Upper lobe of right lung (tissue), 1 donor: ENCODE measurements at regions not wholly inside any gene's neighbourhood (a gene's known extent, or its start where the extent isn't known, plus 50 kb on each side); places are given as distances from the start of the nearest gene placed in this dataset.

Experiments
- ATAC-seq: fragments of 200-7000 bp; cut with Tn5 transposase; one replicate; pipeline ENCODE4 v1.9.1; 2020; ENCODE audit warnings: mild to moderate bottlenecking, moderate library complexity
- DNase-seq: peaks from one replicate; pipeline ENCODE4 v3.0.0-alpha.2; 2020
- H3K27ac ChIP-seq: fragments of 200-600 bp; one replicate; pipeline ENCODE4 v1.8.0; 2022
- H3K27me3 ChIP-seq: fragments of 200-600 bp; one replicate; pipeline ENCODE4 v1.8.0; 2022; ENCODE audit warnings: mild to moderate bottlenecking
- H3K36me3 ChIP-seq: fragments of 200-600 bp; one replicate; pipeline ENCODE4 v1.8.0; 2022
- H3K4me1 ChIP-seq: fragments of 200-600 bp; one replicate; pipeline ENCODE4 v1.8.0; 2022
- H3K4me3 ChIP-seq: fragments of 200-600 bp; one replicate; pipeline ENCODE4 v1.8.0; 2022; ENCODE audit warnings: mild to moderate bottlenecking
- H3K9me3 ChIP-seq: fragments of 200-600 bp; one replicate; pipeline ENCODE4 v1.8.0; 2022
- intact Hi-C: fragments of 100-400 bp; cut with DNase I; formaldehyde crosslinking; loops from one replicate; pipeline ENCODE4 v1.11.0; 2022
- TF ChIP-seq, protein P1 (sequence below): fragments of 200-600 bp; IDR thresholded peaks from one replicate; pipeline ENCODE4 v1.8.0; 2022; ENCODE audit warnings: antibody characterized with exemption
- donor health status: DM: no; HTN: yes; CAD: no; lungs with severe emphysema.

DNA sequence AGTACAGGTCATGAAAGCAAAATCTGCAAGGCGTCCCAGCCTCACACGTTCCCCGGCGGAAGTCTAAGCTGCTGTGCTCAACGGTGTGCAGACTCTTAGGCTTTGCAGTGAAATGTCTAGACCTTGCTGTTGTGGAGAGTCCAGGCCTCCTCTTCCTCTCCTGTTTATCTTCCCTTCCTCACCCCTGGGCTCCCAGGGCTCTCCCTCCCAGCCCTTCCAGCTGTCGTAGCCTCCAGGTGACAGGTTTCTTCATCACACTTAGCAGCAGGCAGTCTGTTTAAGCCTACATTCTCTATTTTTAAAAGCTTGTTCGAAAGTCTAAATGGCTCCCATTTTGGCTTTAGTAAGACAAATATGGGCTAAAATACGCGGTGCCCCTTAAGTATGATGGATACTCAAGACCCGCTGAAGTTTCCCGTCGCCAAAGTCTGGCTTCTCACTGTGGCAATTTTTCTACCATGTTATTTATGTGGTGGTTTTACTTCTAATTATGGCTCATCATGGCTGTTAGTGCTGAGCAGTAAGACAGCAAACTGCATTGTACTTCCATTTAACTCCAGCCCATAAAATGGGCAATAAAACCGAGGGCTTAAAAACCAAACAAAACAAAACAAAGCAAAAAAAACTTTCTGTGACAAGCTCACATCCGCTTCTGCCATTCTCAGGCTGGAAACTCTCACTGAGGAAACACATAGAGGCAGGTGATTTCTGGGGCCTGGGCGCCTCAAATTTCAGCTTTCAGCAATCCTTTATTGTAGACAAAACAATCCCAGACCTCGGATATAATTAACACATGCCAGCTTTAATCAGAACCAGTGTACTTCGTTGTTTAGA is 243.2 kb downstream of the SNX10 start:
- no peak for ATAC-seq

DNA sequence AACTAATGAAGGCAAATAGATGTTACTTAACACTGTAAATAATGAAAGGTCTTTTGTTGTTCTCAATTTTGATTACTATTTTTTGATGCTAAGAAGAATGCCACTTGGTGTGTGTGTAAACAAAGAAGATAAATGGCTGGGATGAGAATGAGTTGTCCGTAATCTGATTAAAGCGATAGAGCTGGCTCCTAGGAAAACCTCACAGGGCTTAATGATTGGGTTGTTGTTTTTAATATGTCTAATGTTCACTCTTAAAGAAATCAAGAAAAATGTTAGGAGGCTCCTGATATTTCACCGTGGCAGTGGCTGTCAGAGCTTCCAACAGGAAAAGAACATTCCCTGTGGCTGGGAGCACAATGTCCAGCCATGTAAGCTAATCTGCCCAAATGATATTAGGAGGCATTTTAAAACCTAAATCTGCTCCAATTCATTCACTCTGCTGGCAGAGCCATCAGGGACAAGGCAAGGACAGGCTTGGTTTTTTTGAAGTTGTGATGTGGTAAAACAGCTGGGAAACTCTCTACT is 243.9 kb downstream of the SNX10 start:
- ATAC-seq (no peak), DNase-seq (no peak)
- Histone ChIP-seq H3K4me1 (no peaks in the 10 kb centered on the region), H3K27me3 (peaks cover 17% of the 10 kb centered on the region), H3K4me3 (no peak overlapping the region), H3K36me3 (no peaks in the 10 kb centered on the region), H3K27ac (no peak overlapping the region), H3K9me3 (no peaks in the 10 kb centered on the region)
- TF ChIP-seq, protein P1, sequence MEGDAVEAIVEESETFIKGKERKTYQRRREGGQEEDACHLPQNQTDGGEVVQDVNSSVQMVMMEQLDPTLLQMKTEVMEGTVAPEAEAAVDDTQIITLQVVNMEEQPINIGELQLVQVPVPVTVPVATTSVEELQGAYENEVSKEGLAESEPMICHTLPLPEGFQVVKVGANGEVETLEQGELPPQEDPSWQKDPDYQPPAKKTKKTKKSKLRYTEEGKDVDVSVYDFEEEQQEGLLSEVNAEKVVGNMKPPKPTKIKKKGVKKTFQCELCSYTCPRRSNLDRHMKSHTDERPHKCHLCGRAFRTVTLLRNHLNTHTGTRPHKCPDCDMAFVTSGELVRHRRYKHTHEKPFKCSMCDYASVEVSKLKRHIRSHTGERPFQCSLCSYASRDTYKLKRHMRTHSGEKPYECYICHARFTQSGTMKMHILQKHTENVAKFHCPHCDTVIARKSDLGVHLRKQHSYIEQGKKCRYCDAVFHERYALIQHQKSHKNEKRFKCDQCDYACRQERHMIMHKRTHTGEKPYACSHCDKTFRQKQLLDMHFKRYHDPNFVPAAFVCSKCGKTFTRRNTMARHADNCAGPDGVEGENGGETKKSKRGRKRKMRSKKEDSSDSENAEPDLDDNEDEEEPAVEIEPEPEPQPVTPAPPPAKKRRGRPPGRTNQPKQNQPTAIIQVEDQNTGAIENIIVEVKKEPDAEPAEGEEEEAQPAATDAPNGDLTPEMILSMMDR, result no peak
- intact Hi-C loops, result no loop called here

More for the DNA sequence above, 243.2 kb downstream of the SNX10 start:
- no peak overlapping the region for H3K27ac ChIP-seq
- H3K9me3 ChIP-seq, result no peaks in the 10 kb centered on the region
- peaks cover 19% of the 10 kb centered on the region for H3K27me3 ChIP-seq
- no peaks in the 10 kb centered on the region for H3K4me1 ChIP-seq
- no peaks in the 10 kb centered on the region for H3K36me3 ChIP-seq
- TF ChIP-seq, protein P1, result no peak
- H3K4me3 ChIP-seq, result no peak overlapping the region
- no peak for DNase-seq
- intact Hi-C loops, result no loop called here

DNA sequence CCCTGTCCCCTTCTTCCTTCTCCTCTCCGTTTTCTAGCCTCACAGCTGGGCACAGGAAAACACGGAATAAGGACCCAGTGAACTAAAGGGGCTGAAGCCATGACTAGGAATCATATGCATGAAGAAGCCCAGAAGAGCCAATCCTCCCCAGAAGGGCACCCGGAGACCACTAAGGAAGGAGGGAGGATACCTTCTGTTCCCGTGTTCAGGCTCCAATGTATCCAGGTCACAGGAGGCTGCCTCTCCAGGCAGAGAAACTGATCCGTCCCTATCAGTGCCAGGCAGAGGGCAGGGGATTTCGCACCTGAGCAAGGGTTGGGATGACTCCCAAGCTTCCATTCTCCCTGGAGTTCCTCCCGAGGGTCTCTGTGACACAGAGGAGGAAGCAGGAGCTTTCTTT is 246.6 kb downstream of the SNX10 start:
- DNase-seq (no peak), ATAC-seq (no peak)
- H3K27me3 ChIP-seq, result peaks cover 13% of the 10 kb centered on the region
- no peaks in the 10 kb centered on the region for H3K4me1 ChIP-seq
- intact Hi-C loops, result no loop called here
- no peak overlapping the region for H3K27ac ChIP-seq
- no peak overlapping the region for H3K4me3 ChIP-seq
- H3K9me3 ChIP-seq, result no peaks in the 10 kb centered on the region
- TF ChIP-seq, protein P1, result no peak
- H3K36me3 ChIP-seq, result no peaks in the 10 kb centered on the region

DNA sequence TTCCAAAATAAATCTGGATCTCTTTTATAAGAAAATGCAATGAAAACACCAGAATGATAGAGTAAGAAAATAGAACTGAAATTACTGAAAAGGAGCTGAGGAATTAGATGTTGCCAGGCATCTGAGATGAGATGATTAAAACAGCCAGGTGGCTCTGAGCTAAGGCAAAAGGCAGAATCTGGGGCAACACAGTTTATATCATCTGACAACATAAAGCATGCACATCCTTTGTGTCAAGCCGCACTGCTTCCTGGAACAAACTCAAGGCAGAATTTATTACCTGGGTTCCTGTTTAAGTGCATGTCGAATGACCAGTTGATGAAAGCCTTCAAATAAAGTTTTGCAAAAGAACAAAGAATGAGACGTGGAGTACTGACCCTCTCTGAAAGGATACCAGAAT is 247.0 kb downstream of the SNX10 start:
- TF ChIP-seq, protein P1, result no peak
- H3K36me3 ChIP-seq, result no peaks in the 10 kb centered on the region
- no peak overlapping the region for H3K4me3 ChIP-seq
- peaks cover 13% of the 10 kb centered on the region for H3K27me3 ChIP-seq
- DNase-seq (no peak), ATAC-seq (no peak)
- no peak overlapping the region for H3K27ac ChIP-seq
- H3K9me3 ChIP-seq, result no peaks in the 10 kb centered on the region
- H3K4me1 ChIP-seq, result no peaks in the 10 kb centered on the region
- intact Hi-C loops, result no loop called here

DNA sequence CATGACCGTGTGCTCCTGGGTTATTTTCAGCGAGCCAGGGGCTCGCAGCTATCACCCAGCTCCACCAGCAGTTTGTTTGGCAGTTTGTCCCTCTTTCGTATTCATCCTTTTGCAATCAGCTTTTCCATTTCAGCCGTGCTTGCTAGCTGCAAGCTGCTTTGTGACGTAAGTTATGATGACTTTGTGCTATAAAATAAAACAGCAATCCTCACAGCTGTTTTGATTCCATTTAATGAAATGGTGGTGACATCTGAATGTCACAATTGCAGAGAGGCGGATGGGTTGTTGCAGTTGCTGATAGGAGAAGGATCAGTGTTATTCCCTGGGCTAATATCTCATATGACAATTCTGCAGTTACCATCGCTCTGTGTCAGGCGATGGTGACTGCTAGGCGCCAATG is 251.7 kb downstream of the SNX10 start:
- ATAC-seq, result no peak
- TF ChIP-seq, protein P1, result no peak
- no peaks in the 10 kb centered on the region for H3K36me3 ChIP-seq
- intact Hi-C loops, result no loop called here
- H3K27ac ChIP-seq, result no peak overlapping the region
- no peak overlapping the region for H3K4me3 ChIP-seq
- no peak for DNase-seq
- H3K4me1 ChIP-seq, result no peaks in the 10 kb centered on the region
- H3K27me3 ChIP-seq, result peaks cover 4% of the 10 kb centered on the region
- no peaks in the 10 kb centered on the region for H3K9me3 ChIP-seq
